ENCODE measurements at regions not wholly inside any gene's neighbourhood (a gene's known extent, or its start where the extent isn't known, plus 50 kb on each side); places are given as distances from the start of the nearest gene placed in this dataset.
"Not testable (repeated sequence)": the region's sequence is repeated elsewhere in the genome, so short reads cannot be mapped to it uniquely, and the experiment has no call there.

DNA sequence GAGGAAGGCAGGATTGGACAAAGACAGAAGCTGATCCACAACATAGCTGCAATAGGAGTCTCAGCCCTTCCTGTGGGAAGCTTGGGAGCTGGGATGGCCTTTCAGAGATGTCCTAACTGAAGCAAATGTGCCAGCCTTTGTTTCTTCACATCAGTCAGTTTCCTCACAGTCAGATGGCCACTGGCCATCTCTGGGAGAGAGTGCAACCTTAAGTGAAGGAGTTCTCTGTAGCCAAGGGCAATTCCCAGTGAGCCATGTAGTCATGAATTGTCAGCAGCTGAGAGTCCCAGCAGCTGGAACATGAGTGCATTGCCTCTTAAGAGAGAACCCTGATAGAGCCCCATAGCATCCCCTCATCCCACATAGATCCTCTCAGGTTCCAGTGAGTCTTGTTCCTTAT, 89.1 kb upstream of the LIFR start:
- DNase-seq (no peak), ATAC-seq (no peak)

DNA sequence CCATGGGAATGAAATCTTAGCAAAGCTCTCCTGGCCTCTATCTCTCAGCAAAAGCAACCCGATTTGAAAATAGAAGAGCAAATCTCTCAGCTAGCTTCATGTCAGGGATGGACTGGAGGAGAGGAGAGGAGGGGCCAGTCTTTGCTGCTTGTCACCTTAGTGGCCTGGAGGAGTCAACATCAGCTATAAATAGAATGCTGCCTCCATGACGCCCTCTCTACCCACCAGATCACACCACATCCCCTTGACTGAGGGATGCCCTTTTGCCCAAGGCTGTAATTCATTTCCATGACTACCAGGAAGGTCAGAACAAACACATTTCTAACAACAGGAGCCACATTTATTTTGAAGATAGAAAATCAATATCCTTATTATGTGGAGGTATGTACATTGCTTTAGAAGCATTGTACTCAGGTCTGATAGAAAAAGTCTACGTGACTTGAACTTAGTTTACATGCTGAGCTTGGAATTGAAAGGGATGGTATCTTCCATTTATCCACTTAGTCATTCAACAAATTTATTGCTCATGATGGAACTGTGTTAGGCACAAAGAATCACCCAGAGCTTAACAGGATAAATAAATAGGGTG, 92.4 kb upstream of the LIFR start:
- DNase-seq, result no peak
- ATAC-seq, result peak; percentile 43

DNA sequence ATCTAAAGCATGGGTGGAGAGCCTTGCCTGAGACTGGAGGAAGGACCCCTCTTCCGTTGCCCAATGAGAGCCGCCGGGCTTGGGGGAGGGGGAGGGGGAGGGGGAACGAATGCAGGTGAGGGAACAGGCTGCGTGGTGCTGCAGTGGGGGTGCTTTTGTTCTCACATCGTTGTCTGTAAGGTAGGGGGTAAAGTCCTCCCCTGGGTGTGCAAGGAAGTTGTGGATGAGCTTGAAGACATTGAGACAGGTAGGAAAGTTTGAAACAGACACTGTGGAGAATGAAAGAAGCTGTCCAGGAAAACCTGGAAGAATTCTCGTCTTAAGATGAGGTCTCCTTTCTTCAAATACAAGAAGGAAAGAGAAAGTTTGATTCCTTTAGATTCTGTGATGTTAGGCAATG, 94.1 kb upstream of the LIFR start:
- DNase-seq, result no peak
- ATAC-seq, result no peak

DNA sequence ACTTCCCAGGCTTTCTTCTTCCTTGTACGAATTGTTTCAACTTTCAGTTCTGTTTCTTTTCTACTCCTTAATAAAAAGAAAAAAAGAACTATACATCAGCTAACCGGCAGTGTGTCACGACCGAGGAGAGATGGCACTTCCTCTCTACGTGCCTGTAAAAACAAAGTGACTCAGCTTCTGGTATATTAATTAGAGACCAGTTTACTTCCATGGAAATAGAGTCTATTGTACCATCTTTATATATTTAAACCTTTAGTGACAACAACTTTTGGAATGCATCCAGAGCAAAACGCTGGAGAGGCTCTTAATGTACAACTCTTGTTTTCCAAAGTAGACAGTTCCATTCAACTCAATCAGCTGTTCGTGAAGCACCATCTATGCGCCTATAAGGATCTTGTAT, 94.5 kb upstream of the LIFR start:
- no peak for ATAC-seq
- DNase-seq, result no peak

DNA sequence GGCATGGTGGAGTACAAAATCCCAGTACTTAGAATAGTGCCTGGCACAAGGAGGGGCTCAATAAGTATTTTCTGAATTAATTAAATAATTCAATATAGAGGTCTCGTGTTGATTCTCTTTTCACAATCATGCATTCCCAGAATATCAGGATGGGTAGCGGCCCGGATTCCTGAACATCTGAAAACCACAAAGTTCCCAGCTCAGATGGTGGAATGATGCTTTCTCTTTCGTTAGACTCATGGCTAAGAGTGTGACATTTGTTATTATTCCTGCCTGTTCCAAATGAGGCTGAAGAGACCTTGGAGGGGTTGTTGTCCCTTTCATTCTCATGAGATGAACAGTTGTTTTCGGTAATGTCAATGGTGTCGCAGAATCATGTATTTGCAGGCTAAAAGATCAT, 95.4 kb upstream of the LIFR start:
- ATAC-seq (no peak), DNase-seq (no peak)

DNA sequence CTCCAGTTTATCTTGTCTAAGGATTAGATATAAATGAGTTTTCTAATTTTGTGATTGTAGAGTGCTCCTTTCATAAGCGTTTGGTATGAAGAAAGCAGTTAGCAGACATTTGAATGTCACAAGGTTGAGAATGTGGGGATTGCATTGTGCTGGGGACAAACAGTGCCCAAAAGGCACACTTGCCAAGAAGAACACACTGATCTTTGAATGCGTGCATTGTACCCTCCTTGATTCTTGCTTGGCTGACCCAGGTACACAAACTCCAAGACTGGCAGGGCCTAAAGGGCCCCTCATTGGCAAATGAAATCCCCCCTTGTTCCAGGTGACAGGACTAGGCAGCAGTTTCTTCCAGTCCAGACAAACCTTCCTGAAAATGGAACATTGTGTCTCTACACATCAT, 96.9 kb upstream of the LIFR start:
- no peak for ATAC-seq
- no peak for DNase-seq

DNA sequence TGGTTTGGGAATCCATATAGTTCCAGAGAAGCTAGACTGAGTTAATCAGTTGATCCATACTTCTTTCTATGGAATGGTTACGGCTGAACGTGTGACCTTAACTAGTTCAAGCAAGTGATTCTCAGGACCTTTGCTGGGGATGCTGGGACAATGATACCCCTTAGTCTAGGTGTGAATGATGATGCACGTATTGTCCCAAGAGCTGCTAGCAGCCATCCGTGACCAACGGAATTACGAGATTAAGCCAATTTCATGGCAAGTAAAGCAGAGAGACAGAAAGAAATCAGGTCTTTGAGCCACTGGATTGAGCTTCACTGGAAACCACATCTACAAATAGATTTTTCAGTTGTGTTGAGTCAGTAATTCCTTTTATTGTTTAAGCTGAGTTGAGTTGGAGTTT, 99.2 kb upstream of the LIFR start:
- ATAC-seq, result no peak

DNA sequence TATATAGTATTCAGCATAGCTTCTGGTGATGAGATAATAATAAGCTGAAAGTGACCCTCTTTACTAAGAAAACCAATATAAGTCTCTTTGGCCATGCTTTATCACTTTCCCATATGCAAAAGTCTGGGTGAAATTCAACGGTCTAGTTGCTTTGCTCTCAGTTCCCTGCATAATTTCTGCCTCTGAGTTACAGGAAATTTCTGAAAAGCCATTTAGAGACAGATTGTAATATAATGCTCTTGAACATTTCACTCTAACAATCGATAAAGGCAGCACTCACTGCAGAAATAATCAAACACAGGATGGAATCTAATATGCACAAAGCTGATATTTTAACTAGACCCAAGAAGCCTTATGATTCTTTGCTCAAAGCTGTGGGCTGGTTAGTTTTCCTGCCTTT, 100.1 kb upstream of the LIFR start:
- ATAC-seq, result no peak

More for the DNA sequence above, 99.2 kb upstream of the LIFR start:
- no peak for DNase-seq

DNA sequence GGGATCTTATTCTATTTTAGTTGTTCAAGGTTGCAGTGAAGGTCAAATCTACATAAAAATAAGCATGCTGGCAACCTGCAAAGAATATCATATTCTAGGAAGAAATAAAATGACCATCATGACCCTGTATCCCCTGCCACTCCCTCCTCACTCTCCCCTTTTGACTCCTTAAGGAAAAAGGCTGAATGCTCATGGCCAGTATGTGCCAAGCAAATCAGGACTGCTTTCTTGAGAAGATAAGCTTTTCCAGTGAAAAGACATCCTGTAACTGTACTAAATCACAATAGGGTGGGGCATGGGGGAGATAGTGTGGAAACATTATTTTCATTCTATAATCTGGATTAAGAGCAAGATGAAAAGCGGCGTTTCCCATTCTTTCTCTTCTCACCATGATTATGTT, 100.6 kb upstream of the LIFR start:
- DNase-seq (no peak), ATAC-seq (no peak)

More for the DNA sequence above, 100.1 kb upstream of the LIFR start:
- DNase-seq, result no peak

DNA sequence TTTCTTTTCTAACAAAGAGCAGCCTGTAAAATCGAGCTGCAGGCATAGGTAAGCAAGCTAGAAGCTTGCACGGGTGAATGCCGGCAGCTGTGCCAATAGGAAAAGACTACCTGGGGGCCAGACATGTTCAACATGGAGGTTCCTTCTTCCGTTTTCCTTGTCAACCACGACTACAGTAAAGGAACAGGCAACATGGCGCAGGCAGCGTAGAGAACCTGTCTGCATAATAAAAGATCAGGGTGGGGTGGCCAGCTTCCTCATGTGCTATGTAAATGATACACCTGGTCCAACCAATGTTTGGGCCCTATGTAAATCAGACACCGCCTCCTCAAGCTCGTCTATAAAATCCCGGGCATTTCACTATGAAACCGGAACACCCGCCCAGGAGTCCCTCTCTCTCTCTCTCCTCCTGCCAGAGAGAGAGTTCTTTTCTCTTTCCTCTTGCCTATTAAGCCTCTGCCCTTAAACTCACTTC, 103.8 kb upstream of the LIFR start:
- no peak for DNase-seq
- no peak for ATAC-seq

DNA sequence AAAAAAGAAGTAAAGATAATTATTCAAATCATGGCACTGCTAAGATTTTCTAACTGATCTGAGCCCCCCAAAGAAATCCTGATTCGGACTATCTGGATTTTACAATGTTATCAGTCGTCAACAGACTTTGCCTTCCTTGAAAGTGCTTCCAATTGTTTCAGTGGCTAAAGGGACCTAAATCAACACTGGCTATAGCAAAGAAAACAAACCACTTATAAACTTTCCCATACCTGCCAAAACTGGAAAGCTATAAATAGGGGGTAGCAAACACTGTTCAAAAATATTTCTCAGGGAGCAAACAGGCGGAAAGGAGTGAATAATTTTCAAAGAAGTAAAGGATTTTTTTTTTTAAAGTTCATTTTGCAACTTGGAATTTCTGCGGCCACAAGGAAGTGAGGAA, 105.6 kb upstream of the LIFR start:
- DNase-seq (no peak), ATAC-seq (no peak)

DNA sequence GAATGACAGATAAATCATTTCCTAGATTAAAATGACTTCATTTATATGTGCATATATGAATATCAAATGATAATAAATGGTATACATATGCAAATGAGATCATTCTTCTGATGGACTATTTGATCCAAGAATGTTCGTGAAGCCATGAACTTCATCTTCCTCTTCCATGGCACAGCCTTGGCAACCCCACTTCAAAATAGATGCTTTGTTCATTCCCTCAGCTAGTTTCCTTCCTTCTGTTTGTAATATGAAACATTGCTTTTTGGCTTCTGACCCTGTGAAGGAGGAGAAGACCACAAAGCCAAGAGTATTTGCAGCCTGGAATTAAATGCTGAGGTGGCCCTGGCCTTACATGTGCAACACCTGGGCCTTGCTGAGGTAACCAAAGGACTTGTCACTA, 106.8 kb upstream of the LIFR start:
- no peak for DNase-seq

DNA sequence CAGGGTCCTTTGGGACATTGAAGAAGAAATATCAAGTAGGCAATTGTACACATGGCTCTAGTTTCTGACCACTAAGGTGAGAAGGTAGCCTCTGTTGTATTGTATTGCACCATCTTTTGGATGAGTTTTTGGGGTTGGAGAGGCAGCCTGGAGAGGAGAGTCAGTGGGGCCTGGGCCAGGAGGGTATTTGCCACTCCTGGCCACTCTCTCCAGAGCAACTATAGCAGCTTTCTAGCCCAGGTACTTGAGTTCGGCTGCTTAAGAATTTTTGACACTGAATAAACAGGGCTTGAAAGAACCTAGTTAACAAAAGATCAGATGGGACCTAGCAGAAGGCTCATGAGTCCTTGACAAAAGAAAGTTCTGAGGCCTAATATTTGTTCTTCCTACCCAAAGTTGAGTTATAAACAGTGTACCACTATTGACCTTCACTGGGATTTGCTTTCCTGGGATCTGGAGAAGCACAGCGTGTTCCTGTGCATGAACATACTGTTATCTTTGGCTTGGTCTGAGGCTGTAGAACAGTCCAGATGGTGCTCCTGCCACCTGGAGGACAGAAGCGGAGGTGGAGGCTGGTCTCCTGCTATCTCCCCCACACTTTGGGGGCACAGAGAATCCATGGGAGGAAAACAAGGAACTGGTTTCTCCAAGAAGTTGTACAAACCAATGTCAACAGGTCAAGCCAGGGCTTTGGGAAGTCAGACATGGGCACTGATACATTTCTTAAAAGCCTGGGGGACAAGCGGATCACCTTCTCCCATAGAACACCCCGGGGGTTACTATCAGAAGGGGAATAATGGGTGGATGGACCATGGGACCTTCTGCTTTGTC, 110.4 kb upstream of the LIFR start:
- ATAC-seq (no peak), DNase-seq (peak; percentile 8)

More for the DNA sequence above, 106.8 kb upstream of the LIFR start:
- ATAC-seq, result no peak

DNA sequence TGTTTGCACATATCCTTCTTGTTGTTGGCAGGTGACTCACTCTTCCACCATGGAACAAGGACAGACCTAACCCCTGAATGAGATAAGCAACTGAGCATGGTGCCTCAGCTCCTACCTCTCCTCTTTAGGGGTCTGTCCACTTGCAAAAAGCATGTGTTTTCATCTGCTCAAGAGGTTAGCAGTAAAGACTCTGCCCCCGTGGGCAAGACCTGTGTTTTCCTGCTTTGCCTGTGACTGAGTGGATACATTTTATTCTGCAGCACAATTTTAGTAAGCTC, 111.0 kb upstream of the LIFR start:
- DNase-seq, result no peak
- ATAC-seq, result no peak

DNA sequence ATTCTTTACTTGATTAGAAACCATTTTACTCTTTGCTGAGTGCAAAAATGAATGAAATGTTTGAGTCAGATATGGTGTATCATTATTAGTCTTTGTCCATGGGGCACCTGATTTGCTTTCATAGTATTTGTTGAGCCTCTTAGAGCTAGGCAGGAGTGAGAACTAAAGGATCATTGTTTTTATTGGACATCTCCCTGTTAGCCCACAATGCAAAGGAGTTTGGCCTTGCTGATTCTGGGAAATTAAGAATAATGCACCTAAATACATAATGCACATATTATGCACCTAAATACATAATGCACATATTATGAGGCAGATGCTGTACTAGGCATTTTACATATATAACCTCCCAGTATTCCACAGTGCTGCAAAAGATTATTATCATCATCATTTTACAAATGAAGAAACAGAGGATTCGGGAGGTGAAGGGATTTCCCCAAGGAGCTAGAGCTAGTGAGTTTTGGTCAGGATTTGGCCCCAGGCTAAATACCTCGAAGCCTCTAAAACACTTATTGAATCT, 113.0 kb upstream of the LIFR start:
- DNase-seq (no peak), ATAC-seq (no peak)

DNA sequence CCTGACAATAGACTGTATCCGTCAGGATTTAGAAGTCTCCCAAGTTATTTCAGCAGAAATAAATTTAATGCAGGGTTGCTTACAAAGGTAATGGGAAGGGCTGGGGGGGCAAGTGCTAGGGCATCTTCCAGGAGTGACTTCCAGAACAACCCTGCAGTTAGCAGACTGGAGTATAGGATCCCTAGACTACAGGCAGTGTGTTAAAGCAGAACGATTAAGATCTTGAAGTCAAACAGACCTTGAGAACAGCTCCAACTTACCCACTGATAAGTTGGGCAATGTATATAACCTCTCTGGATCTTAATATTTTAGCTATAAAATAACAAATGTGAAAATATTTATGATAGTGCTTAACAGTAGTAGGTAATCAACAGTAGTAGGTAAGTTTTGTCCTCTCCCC, 113.6 kb upstream of the LIFR start:
- DNase-seq (no peak), ATAC-seq (no peak)

DNA sequence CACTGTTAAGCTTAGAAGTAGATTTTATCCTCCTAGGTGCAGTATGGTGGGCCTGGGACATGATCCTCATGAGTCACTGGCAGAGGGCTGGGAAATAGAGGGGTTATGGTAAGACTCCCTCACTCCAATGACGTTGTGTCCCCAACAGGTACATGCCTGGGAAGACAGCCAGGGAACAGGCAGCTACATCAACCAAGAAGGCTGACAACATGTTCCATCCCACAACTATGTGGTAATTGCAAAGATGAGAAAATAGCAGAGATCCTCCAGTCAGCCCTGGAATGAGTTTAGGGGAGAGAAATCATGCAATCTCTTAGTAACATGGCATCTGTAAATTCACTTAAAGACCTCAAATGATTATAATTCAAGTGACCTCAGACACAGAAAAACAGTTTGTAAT, 114.4 kb upstream of the LIFR start:
- DNase-seq (no peak), ATAC-seq (no peak)

DNA sequence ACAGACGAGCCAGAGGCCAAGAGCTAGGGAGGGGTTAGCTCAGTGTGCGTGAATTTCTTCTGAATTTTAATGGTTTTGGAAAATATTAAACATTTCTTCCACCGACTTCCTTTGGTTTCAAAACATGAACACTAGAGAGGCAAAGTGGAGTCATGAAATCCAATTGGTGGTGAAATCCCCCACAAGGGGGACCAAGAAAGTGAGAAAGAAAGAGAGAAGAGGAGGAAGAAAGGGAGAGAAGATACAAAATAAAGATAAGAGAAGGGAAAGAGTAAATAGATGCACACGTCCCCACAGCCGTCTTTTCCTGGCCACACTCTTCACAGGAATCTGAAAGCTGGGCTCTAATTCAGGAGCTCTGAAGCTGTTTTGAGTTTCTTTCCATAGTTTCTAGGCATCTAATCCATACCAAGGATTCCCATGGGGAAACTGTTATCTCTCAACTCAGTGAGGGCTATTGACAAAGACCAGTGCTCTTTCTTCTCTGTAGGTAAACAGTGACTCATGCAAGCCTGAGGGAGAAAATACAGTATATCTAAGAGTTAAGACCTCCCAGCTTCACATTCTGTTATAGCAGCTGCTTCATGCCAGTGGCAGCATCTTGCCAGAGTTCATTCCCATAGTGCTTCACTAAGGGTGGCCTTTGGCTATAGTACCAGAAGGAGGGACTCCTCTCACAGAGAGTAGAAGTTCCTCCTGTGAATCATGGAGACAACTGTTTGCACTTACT, 115.8 kb upstream of the LIFR start:
- no peak for DNase-seq
- ATAC-seq, result no peak

DNA sequence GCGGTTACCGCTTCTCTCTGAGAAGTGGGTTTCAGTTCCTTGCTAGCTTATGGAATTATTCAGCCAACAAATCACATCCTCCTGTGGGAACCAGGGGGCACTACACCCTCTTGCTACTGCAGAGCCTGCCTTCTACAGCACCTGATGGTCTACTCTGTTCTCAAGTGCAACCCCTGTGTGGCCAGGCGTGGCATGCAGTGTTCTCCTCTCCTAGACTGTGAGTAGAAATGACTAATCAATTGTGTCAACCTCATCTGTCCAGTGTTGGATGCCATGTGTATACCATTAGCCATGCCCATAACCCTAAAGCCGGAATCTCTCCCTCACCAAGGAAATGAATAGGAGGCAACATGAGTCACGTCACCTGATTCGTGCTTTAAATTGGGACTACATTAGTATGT, 117.2 kb upstream of the LIFR start:
- no peak for ATAC-seq
- DNase-seq, result no peak

DNA sequence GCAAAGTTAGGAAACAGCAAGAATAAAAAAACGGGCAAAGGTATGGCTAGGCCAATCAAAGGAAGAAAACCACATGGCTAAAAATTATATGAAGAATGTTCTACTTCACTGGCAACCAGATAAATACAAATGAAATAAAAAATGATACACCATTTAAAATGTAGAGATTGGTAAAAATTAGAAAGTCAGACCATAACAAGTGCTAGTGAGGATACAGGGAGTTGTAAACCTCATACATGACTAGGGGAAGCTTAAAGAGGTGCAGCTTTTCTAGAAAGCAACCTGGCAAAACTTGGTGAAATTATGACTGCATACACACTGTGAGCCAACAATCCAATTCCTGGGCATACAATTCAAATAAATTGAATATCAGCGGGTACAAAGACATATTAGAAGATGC, 119.0 kb upstream of the LIFR start:
- no peak for DNase-seq

DNA sequence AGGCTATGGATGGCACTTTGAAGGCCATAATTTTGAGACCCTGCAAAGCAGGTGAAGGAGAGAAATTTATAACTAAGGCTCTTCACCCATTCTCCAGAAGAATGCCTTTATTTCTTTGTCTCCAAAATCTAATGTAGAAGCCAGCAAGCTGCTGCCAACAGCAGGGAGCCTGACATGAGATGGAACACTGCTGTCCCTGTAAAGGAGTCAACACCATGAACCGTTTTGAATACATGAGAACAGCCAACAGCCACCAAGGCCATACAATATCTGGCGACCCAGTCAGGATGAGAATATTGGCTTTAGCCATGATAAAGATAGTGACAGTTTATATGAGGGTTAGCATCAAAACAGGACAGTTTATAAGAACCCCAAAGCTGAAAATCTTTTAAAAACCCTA, 121.2 kb upstream of the LIFR start:
- DNase-seq, result no peak
- ATAC-seq, result no peak

More for the DNA sequence above, 119.0 kb upstream of the LIFR start:
- ATAC-seq, result no peak

DNA sequence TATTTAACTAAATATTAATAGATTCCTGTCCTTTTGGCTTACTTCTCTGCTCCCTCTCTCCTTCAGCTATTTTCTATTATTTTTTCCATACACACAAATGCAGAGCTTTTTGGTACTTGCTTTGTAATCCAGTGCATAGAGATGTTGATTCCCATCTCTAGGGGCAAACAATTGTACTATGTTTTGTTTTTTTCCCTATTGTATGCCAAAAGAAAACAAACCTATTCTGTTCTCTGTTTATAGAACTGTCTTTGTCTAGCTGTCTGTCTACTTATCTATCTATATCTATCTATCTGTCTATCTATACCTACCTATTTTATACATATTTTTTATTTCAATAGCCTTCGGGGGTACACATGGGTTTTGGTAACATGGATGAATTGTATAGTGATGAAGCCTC, 121.6 kb upstream of the LIFR start:
- DNase-seq, result no peak
- ATAC-seq, result no peak

DNA sequence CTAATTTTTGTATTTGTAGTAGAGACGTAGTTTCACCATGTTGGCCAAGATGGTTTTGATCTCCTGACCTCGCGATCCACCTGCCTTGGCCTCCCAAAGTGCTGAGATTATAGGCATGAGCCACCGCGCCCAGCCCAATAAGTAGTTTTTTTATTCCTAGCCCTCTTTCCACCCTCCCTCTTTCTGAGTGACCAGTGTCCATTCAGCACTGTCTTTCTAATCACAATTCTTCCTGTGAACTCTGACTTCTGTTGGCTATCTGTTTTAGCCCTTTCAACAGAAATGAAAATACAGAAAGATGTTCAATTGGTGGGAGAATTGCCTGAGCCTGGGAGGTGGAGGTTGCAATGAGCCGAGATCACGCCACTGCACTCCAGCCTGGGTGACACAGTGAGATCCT, 122.3 kb upstream of the LIFR start:
- DNase-seq, ATAC-seq: not testable (repeated sequence)

Data from stimulated activated naive CD8-positive, alpha-beta T cell treated with anti-CD3 and anti-CD28 coated beads, Interleukin-15, Interleukin-2, amounts not matched to agents 100 U/mL and 50 U/mL, for 24 hours (primary cell).